ENCODE measurements at regions not wholly inside any gene's neighbourhood (a gene's known extent, or its start where the extent isn't known, plus 50 kb on each side); places are given as distances from the start of the nearest gene placed in this dataset.

DNA sequence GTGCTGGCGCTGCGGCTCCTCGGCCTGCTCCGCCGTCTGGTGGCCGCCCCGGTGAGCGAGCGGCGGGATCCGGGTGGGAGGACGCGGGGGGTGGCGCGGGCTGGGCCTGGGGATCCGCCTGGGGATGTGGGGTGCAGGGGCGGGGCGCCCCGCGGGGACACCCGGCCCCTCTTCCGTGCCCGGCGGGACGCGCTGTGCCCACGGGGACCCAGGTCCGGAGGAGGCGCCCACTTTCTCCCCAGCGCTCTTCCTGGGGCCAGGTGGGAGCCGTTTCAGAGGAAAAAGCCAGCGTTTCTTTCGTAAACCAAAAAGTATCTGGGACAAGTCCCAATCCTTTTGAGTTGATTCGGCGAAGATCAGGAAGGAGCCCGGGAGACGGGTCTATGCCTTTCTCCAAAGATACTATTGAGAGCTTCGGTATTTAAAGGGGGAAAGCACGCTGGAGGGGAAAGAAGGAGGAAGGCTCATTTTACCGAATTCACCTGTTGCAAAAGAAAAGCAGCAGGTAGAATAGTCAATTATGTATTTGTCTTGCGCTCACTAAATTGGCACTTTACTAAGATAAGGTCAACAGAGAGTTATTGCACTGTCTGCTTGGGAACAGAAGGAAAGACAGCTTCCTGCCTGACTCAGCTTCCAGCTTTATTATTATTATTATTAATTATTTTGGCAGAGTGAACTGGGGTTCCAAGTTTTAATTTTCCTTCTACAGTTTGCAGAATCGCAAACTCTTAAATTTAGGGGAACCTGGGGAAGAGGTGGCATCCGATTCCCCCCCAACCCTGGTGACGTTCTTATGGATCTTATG is 81.5 kb upstream of the CD99 start:
- TF ChIP-seq, protein P1, sequence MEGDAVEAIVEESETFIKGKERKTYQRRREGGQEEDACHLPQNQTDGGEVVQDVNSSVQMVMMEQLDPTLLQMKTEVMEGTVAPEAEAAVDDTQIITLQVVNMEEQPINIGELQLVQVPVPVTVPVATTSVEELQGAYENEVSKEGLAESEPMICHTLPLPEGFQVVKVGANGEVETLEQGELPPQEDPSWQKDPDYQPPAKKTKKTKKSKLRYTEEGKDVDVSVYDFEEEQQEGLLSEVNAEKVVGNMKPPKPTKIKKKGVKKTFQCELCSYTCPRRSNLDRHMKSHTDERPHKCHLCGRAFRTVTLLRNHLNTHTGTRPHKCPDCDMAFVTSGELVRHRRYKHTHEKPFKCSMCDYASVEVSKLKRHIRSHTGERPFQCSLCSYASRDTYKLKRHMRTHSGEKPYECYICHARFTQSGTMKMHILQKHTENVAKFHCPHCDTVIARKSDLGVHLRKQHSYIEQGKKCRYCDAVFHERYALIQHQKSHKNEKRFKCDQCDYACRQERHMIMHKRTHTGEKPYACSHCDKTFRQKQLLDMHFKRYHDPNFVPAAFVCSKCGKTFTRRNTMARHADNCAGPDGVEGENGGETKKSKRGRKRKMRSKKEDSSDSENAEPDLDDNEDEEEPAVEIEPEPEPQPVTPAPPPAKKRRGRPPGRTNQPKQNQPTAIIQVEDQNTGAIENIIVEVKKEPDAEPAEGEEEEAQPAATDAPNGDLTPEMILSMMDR (IDR thresholded peaks at IDR 0.05 in 8 of 11, conservative IDR thresholded peaks at IDR 0.05 in 3 of 11): peak in 1 of 11 experiments; percentile 11
- no peak for TF ChIP-seq POLR2AphosphoS5 (IDR thresholded peaks at IDR 0.05)
